BLaER1 treated with 17β-estradiol and CSF1 and Interleukin-3, amounts not matched to agents 10 nM and 100 nM (cell line): ENCODE measurements at regions not wholly inside any gene's neighbourhood (a gene's known extent, or its start where the extent isn't known, plus 50 kb on each side); places are given as distances from the start of the nearest gene placed in this dataset.
"Not testable (repeated sequence)": the region's sequence is repeated elsewhere in the genome, so short reads cannot be mapped to it uniquely, and the experiment has no call there.

Experiments
- H3K27ac ChIP-seq, 11 experiments: shearing (Covaris generic); formaldehyde crosslinking; 2 replicates each; pipeline ENCODE4 v1.8.1; 2022
- H3K27me3 ChIP-seq, 11 experiments: shearing (Covaris generic); formaldehyde crosslinking; 2 replicates each; pipeline ENCODE4 v1.8.1; 2022
- H3K36me3 ChIP-seq, 11 experiments: shearing (Covaris generic); formaldehyde crosslinking; 2 replicates each; pipeline ENCODE4 v1.8.1; 2022
- H3K4me1 ChIP-seq, 10 experiments: shearing (Covaris generic); formaldehyde crosslinking; 2 replicates each; pipeline ENCODE4 v1.8.1; 2022
- H3K4me2 ChIP-seq, 11 experiments: shearing (Covaris generic); formaldehyde crosslinking; 2 replicates each; pipeline ENCODE4 v1.8.1; 2022
- H3K4me3 ChIP-seq, 10 experiments: shearing (Covaris generic); formaldehyde crosslinking; 2 replicates each; pipeline ENCODE4 v1.8.1; 2022
- H3K9ac ChIP-seq, 11 experiments: shearing (Covaris generic); formaldehyde crosslinking; 2 replicates each; pipeline ENCODE4 v1.8.1; 2022
- H3K9me3 ChIP-seq, 11 experiments: shearing (Covaris generic); formaldehyde crosslinking; replicated peaks in 1 of 11; 2 replicates each; pipeline ENCODE4 v1.8.1; 2022
- H4K20me1 ChIP-seq, 11 experiments: shearing (Covaris generic); formaldehyde crosslinking; 2 replicates each; pipeline ENCODE4 v1.8.1; 2022
- Cebpa-rat ChIP-seq, 11 experiments: shearing (Covaris generic); IDR thresholded peaks; 2 replicates each; pipeline ENCODE4 v1.8.1; 2022

DNA sequence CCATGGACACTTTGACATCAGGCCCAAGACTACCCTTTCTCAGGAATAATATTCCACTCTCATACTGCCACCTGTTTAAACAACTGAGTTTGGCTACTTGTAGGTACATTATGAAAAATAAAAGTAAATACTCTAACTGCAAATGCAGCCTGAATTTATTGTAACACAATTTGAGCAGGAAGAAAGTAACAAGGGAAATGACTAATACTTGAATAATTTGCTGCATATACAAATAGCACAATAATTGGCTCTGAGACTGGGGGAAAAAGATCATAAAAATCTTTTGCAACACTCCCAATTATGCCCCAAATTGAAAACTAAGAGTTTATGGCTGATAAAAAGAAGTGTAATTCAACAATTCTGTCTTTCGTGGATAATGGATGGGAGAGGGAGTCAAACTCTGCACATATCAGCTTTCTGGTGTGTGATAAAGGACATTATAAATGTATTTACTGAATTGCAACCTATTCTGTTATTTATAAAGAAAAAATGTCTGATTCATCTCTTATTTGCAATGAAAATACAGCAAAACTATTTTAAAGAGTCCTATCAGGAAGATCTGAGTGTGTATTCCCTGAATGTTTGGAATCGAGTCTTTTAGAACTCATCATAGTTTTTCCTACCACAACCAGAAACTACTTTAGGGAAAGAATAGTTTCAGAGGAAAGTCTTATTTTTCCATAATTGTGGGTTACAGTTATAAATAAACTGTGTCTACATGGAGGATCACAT, 359.0 kb downstream of the JRKL start:
- no peaks in the 10 kb centered on the region for H3K27me3 ChIP-seq
- peaks cover 0 to 6% (median 0%) of the 10 kb centered on the region in 10 experiments; a peak in 1 of 20 replicates for H3K4me1 ChIP-seq
- no peak overlapping the region for H3K9ac ChIP-seq
- H4K20me1 ChIP-seq, result no peaks in the 10 kb centered on the region
- H3K27ac ChIP-seq, result no peak overlapping the region
- no peak overlapping the region; a peak in 1 of 22 replicates for H3K4me2 ChIP-seq
- no peak overlapping the region for H3K4me3 ChIP-seq
- no peak for TF ChIP-seq Cebpa-rat (IDR thresholded peaks at IDR 0.05)
- H3K36me3 ChIP-seq, result no peaks in the 10 kb centered on the region
- no peaks in the 10 kb centered on the region for H3K9me3 ChIP-seq

DNA sequence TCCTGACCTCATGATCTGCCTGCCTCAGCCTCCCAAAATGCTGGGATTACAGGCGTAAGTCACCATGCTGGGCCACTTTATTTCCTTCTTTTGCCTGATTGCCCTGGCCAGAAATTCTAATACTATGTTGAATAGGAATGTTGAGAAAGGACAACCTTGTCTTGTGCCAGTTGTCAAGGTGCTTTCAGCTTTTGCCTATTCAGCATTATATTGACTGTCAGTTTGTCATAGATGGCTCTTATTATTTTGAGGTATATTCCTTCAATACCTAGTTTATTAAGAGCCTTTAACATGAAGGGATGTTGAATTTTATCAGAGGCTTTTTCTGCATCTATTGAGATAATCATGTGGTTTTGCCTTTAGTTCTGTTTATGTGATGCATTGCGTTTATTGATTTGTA, 362.0 kb downstream of the JRKL start:
- H3K9ac ChIP-seq, H3K4me2 ChIP-seq, H3K27me3 ChIP-seq, H3K27ac ChIP-seq, H4K20me1 ChIP-seq, H3K4me3 ChIP-seq, H3K4me1 ChIP-seq, H3K9me3 ChIP-seq, H3K36me3 ChIP-seq: not testable (repeated sequence)

DNA sequence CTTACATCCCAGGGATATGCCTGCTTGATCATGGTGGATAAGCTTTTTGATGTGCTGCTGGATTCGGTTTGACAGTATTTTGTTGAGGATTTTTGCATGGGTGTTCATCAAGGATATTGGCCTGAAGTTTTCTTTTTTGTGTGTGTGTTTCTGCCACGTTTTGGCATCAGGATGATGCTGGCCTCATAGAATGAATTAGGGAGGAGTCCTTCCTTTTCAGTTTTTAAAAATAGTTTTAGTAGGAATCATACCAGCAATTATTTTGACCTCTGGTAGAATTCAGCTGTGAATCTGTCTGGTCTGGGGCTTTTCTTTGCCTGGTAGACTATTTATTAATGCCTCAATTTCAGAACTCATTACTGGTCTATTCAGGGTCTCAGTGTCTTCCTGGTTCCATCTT, 362.4 kb downstream of the JRKL start:
- H3K27ac ChIP-seq, result no peak overlapping the region
- H3K9me3 ChIP-seq, result no peaks in the 10 kb centered on the region
- H4K20me1 ChIP-seq, result no peaks in the 10 kb centered on the region
- no peak overlapping the region for H3K4me3 ChIP-seq
- H3K36me3 ChIP-seq, result no peaks in the 10 kb centered on the region
- H3K27me3 ChIP-seq, result no peaks in the 10 kb centered on the region
- no peak overlapping the region for H3K4me2 ChIP-seq
- peaks cover 0 to 6% (median 0%) of the 10 kb centered on the region in 10 experiments; a peak in 1 of 20 replicates for H3K4me1 ChIP-seq
- H3K9ac ChIP-seq, result no peak overlapping the region
- TF ChIP-seq Cebpa-rat (IDR thresholded peaks at IDR 0.05), result no peak

DNA sequence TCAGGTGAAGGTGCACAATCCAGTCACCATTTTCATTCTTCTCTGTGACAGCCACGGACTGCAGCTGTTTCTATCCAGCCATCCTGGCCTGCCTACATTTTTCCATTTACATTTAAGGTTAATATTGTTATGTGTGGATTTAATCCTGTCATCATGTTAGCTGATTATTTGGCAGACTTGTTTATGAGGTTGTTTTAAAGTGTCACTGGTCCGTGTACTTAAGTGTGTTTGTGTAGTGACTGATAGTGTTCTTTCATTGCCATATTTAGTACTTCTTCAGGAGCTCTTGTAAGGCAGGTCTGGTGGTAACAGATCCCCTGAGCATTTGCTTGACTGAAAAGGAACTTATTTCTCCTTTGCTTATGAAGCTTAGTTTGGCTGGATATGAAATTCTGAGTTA, 364.2 kb downstream of the JRKL start:
- Histone ChIP-seq H3K4me3 (no peak overlapping the region), H3K27me3 (no peaks in the 10 kb centered on the region), H3K4me2 (no peak overlapping the region), H4K20me1 (no peaks in the 10 kb centered on the region), H3K9ac (no peak overlapping the region), H3K27ac (no peak overlapping the region), H3K36me3 (no peaks in the 10 kb centered on the region), H3K4me1 (no peaks in the 10 kb centered on the region), H3K9me3 (no peaks in the 10 kb centered on the region)
- TF ChIP-seq Cebpa-rat (IDR thresholded peaks at IDR 0.05), result no peak

DNA sequence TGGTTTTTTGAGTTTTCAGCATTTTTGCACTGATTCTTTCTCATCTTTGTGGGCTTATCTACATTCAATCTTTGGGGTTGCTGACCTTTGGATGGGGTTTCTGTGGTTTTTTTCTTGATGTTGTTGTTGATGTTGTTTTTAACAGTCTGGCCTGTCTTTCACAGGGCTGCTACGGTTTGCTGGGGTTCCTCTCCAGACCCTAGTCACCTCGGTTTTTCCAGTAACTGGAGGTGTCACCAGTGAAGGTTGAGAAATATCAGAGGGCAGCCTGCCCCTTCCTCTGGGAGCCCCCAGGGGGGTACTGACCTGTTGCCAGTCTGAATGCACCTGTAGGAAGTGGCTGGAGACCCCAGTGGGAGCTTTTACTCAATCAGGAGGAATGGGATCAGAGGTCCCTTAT, 365.4 kb downstream of the JRKL start:
- H3K27ac ChIP-seq, result no peak overlapping the region
- H3K36me3 ChIP-seq, result no peaks in the 10 kb centered on the region
- no peak overlapping the region for H3K4me3 ChIP-seq
- no peak overlapping the region for H3K4me2 ChIP-seq
- no peaks in the 10 kb centered on the region for H4K20me1 ChIP-seq
- no peak for TF ChIP-seq Cebpa-rat (IDR thresholded peaks at IDR 0.05)
- H3K9ac ChIP-seq, result no peak overlapping the region
- no peaks in the 10 kb centered on the region for H3K4me1 ChIP-seq
- no peaks in the 10 kb centered on the region for H3K27me3 ChIP-seq
- no peaks in the 10 kb centered on the region for H3K9me3 ChIP-seq

DNA sequence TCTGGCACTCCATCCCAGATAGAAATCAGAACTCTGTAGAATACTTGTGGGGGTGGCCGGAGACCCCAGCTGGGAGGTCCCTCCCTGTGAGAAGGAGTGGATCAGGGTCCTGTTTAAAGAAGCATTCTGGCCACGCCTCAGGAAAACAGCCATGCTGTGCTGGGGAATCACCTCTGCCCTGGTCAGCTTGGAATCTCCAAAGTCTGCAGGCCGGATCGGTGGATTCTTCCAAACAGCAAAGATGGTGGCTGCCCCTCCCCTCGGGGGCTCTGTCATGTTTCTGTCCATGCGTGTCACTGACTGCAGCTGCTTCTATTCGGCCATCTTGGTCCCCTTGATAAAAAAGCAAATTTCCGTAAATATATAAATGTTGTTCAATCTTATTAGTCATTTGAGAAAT, 365.9 kb downstream of the JRKL start:
- Histone ChIP-seq H3K27me3 (no peaks in the 10 kb centered on the region), H4K20me1 (no peaks in the 10 kb centered on the region), H3K27ac (no peak overlapping the region), H3K4me2 (no peak overlapping the region), H3K4me1 (no peaks in the 10 kb centered on the region), H3K36me3 (no peaks in the 10 kb centered on the region), H3K9ac (no peak overlapping the region), H3K9me3 (no peaks in the 10 kb centered on the region), H3K4me3 (no peak overlapping the region)
- TF ChIP-seq Cebpa-rat (IDR thresholded peaks at IDR 0.05), result no peak

DNA sequence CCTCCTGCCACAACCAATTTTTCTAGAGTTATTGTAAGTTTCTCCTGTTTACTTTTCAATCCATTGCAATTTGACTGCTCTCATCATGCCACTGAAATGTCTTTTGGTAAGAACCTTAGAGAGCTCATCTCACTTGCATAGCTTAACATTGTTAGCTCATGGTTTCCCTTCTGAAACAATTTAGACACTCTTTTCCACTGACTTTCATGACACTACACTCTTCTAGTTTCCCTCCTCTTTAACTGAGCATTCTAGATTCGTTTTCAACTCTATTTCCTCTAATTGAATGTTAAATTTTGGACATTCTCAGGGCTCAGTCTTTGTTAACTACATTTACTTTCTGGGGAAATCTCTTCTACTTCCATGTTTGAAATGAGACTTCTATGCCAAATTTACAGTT, 369.1 kb downstream of the JRKL start:
- no peaks in the 10 kb centered on the region for H3K36me3 ChIP-seq
- no peak overlapping the region for H3K27ac ChIP-seq
- H3K4me2 ChIP-seq, result no peak overlapping the region
- H3K4me3 ChIP-seq, result no peak overlapping the region
- no peaks in the 10 kb centered on the region for H3K27me3 ChIP-seq
- H3K9me3 ChIP-seq, result no peaks in the 10 kb centered on the region
- no peaks in the 10 kb centered on the region for H3K4me1 ChIP-seq
- no peak overlapping the region for H3K9ac ChIP-seq
- H4K20me1 ChIP-seq, result no peaks in the 10 kb centered on the region
- no peak for TF ChIP-seq Cebpa-rat (IDR thresholded peaks at IDR 0.05)

DNA sequence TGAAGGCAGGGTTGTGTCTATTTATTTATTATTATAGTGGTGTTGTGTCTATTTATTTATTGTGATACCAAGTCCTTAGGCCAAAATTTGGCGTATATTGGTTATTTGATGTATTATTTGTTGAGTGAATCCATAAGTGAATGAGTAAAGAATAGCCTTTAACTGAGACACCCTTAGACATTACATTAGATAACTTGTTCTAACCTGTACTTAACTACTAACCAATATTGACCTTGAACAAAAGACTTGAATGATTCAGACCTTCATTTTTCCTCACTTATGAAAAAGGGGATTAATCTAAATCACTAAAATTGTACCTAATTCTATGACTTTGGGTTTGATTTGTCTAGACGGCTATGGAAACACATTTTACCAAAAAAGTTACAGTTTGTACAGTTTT, 370.5 kb downstream of the JRKL start:
- Histone ChIP-seq H3K36me3 (no peaks in the 10 kb centered on the region), H3K27me3 (no peaks in the 10 kb centered on the region), H3K9ac (no peak overlapping the region), H4K20me1 (no peaks in the 10 kb centered on the region), H3K4me3 (no peak overlapping the region), H3K4me1 (no peaks in the 10 kb centered on the region), H3K4me2 (no peak overlapping the region), H3K9me3 (no peaks in the 10 kb centered on the region), H3K27ac (no peak overlapping the region)
- TF ChIP-seq Cebpa-rat (IDR thresholded peaks at IDR 0.05), result no peak

DNA sequence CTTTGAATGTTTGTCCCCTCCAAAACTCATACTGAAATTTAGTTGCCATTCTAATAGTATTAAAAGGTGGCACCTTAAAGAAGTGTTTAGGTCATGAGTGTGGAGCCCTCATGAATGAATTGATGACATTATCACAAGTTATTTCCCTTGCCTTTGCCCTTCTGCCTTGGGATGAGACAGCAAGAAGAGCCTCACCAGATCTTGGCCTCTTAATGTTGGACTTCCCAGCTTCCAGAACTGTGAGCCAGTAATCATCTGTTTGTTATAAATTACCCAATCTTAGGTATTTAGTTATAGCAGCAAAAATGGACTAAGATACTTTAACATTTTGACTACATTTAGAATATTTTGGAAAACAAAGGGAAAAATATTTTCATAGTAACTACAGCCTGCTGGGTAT, 371.0 kb downstream of the JRKL start:
- no peak overlapping the region for H3K4me3 ChIP-seq
- no peaks in the 10 kb centered on the region for H4K20me1 ChIP-seq
- H3K36me3 ChIP-seq, result no peaks in the 10 kb centered on the region
- no peak for TF ChIP-seq Cebpa-rat (IDR thresholded peaks at IDR 0.05)
- no peaks in the 10 kb centered on the region for H3K9me3 ChIP-seq
- no peaks in the 10 kb centered on the region for H3K27me3 ChIP-seq
- H3K9ac ChIP-seq, result no peak overlapping the region
- H3K4me2 ChIP-seq, result no peak overlapping the region
- no peaks in the 10 kb centered on the region for H3K4me1 ChIP-seq
- no peak overlapping the region for H3K27ac ChIP-seq

DNA sequence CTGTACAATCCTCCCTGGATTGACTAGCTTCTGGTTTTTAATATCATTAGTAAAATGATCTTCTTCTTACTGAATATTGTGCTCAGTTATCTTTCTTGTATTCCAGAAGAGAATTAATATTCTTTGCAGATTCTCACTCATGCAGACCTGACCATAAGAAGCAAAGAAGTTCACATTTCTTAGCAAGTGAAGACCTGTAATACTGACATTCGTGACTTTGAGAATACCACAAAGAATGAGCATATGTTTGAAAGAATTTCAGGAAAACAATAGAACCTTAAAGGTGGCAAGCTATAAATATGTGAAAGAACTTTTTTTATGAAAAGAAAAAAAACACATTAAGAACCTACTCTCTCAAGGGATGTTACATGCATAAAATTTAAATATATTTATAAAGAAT, 371.6 kb downstream of the JRKL start:
- TF ChIP-seq Cebpa-rat (IDR thresholded peaks at IDR 0.05), result no peak
- H3K4me3 ChIP-seq, result no peak overlapping the region
- no peak overlapping the region for H3K27ac ChIP-seq
- H3K27me3 ChIP-seq, result no peaks in the 10 kb centered on the region
- H3K4me2 ChIP-seq, result no peak overlapping the region
- no peaks in the 10 kb centered on the region for H3K36me3 ChIP-seq
- H3K4me1 ChIP-seq, result no peaks in the 10 kb centered on the region
- no peak overlapping the region for H3K9ac ChIP-seq
- H3K9me3 ChIP-seq, result peaks cover 0 to 1% (median 0%) of the 10 kb centered on the region in 11 experiments; a peak in 1 of 22 replicates
- no peaks in the 10 kb centered on the region for H4K20me1 ChIP-seq
